H1 (cell line): ENCODE measurements at regions not wholly inside any gene's neighbourhood (a gene's known extent, or its start where the extent isn't known, plus 50 kb on each side); places are given as distances from the start of the nearest gene placed in this dataset.

Experiments
- SAP30 ChIP-seq: fragments of 300-600 bp; sonication (generic); IDR thresholded peaks from 2 replicates; pipeline ENCODE4 v1.7.1; 2012; ENCODE audit warnings: low read length, moderate library complexity, mild to moderate bottlenecking, inconsistent platforms; ENCODE audit not compliant: insufficient read depth, insufficient replicate concordance
- TF ChIP-seq, protein P1 (sequence below): IDR thresholded peaks from 2 replicates; pipeline ENCODE4 v1.6.1; 2012; ENCODE audit warnings: low read length, inconsistent platforms

DNA sequence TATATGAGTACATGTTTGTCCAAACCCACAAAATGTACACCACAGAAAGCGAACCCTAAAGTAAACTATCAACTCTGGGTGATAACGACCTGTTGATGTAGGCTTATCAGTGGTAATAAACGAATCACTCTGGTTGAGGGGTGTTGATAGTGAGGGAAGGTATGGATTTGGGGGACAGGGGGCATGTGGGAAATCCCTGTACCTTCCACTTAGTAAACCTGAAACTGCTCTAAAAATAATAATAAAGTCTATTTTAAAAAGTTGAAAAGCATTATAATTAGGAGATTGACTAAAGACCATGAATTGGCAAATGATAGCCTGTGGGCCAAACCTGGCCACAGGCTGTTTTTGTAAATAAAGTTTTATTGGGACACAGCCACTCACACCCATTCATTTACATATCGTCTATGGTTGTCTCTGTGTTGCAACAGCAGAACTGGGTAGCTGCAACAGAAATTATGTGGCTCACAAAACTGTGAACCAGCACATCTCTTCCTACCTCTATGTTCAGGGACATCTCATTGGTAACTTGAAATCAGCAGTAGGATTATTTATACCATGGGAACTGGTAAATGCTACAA is 85.5 kb upstream of the CDYL2 start (continued):
- TF ChIP-seq, protein P1, sequence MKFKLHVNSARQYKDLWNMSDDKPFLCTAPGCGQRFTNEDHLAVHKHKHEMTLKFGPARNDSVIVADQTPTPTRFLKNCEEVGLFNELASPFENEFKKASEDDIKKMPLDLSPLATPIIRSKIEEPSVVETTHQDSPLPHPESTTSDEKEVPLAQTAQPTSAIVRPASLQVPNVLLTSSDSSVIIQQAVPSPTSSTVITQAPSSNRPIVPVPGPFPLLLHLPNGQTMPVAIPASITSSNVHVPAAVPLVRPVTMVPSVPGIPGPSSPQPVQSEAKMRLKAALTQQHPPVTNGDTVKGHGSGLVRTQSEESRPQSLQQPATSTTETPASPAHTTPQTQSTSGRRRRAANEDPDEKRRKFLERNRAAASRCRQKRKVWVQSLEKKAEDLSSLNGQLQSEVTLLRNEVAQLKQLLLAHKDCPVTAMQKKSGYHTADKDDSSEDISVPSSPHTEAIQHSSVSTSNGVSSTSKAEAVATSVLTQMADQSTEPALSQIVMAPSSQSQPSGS: no peak
- TF ChIP-seq SAP30: no peak
